T47D (cell line): ENCODE measurements at regions not wholly inside any gene's neighbourhood (a gene's known extent, or its start where the extent isn't known, plus 50 kb on each side); places are given as distances from the start of the nearest gene placed in this dataset.
A peak's percentile ranks its signal among the peaks of the same experiment; 100 is the strongest.

ENCODE experiments used
- DNase-seq, 2 experiments: peaks; one replicate each; pipeline versions ENCODE4 v3.0.0 to v3.0.0-alpha.2; 2011 to 2012; ENCODE audit warnings: low read depth in 1 of 2, low spot score in 1 of 2
- JUND ChIP-seq: IDR thresholded peaks from 2 replicates; pipeline ENCODE4 v1.6.1; 2012; ENCODE audit warnings: low read depth
- in situ Hi-C: cut with HindIII; loops from 2 replicates; pipeline ENCODE4 v1.10.0; 2016; ENCODE audit warnings: low sequenced_read_pairs, low pct_unique_long_range_greater_than_20kb

DNA sequence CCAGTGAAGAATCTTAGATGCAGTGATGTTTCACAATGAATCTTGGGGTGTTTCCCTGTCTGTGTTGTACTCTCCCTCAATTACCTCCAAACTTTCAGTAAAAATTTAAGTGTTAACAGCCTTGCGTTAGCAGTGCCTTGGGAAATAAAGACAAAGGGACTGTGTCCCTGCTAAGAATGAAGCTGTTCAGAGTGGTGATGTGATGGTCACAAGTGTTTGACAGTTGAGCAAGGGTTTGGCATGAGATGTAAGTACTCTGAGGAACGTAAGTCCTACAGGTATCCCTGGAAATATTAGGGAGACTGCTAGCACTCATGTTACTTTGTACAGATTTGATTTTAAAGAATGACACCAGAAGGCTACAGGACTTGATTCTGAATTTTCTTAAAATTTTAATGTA, 304.3 kb upstream of the DPH6 start:
- in situ Hi-C loops, result no loop called here
- DNase-seq, result no peak
- TF ChIP-seq JUND, result no peak

DNA sequence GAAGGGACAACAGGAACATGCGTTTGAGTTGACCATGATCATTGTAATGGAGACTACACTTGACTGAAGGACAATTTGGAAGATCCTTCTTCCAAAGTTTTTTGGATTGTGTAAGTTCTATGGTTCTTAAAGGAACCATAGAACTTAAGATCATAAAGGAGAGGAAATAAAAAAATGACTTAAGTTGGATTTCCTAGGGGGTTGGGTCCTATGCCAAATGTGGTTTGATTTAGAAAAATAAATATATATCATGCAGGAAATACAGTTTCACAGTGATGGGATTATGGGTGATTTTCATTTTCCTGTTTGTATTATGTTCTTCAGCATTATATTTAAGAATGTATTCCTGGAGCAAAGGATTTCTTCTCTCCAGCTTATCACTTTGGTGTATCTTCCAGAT, 305.5 kb upstream of the DPH6 start:
- in situ Hi-C loops, result no loop called here
- no peak for DNase-seq
- TF ChIP-seq JUND, result no peak

DNA sequence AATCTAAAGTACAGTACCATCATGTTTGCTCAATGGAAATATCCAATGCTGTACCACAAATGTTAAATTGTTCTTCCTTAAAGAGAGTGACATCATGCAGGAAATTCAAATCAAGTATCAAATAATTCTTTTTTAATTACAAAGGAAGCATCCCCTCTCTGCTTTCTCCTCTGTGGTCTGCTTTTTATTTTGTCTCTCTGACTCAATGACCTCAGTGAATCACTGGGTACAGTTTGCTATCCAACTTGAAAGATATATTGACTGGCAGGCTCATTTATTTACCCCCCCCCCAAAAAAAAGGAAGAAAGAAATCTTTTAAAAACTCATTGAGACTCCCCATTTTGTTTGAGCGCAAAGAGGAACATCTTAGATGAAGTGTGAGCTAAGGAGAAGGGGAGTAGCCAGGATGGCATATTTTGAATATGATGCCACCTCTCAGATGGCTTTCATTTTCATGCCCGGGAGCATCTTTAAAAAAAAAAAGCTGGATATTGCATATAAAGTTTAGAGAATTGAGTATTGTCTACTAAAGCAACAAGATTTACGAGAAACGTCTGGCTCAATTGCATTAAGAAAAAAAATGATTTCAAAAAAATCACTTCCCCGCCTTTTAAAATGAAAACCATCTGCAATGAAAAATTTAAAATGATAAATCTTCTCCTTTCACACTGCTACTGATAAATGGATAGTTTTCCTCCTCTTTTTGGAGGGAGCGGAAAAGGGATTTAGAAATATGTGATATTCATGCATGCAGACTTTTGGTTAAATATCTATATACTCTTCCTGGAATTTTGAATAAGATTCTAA, 307.1 kb upstream of the DPH6 start:
- TF ChIP-seq JUND, result no peak
- no peak for DNase-seq
- in situ Hi-C loops, result no loop called here

DNA sequence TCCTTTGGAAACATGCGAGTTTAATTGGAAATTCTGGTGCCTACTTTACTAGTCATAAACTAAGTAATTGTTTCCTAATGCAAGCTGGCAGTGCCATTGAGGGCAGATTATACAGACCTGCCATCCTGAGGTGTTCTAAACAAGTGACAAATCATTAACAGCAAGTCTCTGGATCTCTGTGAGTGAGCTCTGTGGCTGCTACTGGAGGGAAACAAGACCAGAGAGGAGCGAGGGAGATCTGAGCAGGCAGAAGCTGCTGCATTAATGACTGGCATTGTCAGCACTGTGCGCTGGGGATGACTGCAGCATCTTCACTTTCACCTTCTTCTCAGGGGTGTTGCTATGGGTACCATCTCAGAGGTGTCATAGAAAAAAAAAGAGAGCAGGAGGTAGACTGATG, 308.4 kb upstream of the DPH6 start:
- in situ Hi-C loops, result no loop called here
- TF ChIP-seq JUND, result no peak
- no peak for DNase-seq

DNA sequence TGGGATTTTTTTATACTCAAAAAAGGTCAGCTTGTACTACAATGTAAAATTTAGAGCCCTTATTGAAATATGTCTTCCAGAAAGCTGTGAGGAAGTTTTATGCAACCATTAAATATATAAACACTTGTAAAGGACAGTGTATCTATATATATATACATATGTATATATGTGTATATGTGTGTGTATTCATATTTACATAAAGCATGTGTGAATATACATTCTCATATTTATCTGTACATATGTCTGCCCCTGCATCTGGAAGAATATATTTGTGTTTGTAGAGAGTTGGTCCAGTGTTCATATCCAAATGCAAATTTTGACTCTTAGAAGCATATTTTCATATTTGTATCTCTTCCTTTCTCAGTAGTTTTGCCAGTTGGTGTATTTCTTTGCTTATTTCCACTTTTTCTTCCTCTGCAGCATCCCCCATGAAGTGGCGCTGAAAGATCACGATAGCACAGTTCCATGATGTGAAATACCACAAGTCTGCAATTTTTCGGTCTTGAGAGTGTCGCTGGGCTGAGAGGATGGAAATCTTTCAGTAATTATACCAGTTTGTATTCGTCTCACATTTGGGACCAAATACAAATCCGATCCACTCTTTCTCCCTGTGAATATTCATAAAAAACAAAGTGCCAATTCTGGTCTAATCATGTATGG, 311.7 kb upstream of the DPH6 start:
- in situ Hi-C loops, result no loop called here
- no peak for TF ChIP-seq JUND
- DNase-seq, result no peak

DNA sequence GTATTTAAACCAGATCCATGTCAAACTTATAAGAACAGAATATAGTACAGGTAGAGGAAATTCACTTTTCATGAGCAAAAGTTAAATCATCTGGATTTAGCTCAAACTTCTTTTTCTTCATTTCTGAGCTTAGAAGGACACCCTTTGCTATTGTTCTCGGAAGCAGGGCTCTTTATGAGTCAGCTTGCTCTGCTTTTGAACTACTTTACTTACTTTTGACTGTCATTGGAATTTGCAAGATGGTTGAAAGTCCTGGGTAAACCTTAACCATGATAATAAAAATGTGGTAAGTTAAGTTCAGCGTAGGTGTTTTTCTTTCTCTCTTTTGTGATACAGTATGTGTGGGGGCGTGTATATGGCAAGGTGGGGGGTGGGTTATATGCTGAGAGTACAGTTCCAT, 312.7 kb upstream of the DPH6 start:
- DNase-seq, result no peak

DNA sequence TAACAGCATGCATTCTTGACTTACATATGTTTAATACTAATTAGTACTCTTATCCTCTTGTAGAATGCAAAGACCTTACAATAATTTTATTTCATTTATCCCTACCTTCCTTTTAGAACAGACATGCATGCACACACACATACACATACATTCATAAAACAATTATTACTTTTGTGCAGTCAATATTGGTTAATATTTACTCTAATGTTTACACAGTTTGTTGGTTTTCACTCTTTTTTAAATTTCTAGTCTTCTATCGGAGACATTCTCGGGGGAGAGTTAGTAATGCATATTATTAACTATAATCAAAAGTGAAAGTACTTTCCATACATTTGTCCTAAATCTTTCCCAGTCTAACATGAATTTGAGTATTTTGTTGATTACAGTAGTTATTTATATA, 317.7 kb upstream of the DPH6 start:
- TF ChIP-seq JUND, result no peak
- in situ Hi-C loops, result no loop called here
- no peak for DNase-seq

More for the DNA sequence above, 312.7 kb upstream of the DPH6 start:
- in situ Hi-C loops, result no loop called here
- no peak for TF ChIP-seq JUND

DNA sequence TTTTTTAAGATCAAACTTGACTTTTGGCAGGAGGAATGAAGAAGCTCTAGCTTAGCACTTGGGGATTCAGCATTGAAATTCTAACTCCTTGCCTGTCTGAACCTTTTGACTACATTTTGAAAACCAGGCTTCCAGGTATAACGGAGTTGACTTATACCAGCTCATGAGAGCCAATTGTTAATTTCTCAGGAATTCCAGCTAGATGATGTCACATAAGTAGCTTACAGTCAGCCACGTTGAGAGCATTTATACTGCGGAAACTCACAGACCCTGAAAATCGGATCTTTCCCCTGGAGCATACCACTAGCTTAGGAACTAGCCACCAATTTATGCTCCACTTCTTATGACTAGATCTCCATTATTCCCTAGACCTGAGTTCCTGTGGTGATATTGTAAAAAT, 321.4 kb upstream of the DPH6 start:
- no peak for TF ChIP-seq JUND
- no peak for DNase-seq
- in situ Hi-C loops, result no loop called here

DNA sequence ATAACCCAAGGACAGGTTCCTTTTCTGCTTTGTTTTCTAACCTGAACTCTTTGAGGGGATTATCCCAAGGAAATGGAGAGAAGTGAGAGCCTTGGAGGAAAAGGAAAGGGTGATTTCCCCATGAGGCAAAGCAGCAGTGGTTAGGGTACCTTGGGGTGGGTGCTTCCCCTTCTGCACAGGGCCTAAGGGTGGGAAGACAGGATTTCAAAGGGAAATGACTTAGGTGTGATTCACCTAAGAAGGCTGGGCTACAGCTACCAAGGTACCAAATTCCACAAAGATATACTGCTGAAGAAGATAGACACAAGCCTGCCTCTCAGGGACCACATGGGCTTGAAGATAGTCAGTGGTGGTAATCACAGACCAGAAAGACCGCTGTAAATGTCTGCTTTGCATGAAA, 325.3 kb upstream of the DPH6 start:
- TF ChIP-seq JUND, result no peak
- in situ Hi-C loops, result no loop called here
- DNase-seq, result no peak

DNA sequence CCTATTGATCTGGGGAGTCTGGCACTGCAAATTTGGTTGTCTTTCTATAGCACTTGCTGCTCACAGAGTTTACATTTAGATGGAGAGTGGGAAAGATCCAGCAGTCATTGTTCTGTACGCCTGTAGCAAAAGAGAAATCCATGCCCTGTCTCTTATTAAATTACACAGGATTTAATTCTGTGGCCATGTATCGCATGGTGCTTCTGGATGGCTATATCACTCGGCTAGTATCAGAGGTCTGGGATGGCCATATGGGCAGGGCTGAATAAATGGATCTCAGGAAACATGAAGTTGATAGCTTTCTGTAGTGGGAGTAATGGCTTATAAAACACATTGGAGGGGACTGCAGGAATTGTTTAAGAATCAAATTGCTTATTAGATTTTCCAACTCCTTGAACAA, 325.8 kb upstream of the DPH6 start:
- in situ Hi-C loops, result no loop called here

DNA sequence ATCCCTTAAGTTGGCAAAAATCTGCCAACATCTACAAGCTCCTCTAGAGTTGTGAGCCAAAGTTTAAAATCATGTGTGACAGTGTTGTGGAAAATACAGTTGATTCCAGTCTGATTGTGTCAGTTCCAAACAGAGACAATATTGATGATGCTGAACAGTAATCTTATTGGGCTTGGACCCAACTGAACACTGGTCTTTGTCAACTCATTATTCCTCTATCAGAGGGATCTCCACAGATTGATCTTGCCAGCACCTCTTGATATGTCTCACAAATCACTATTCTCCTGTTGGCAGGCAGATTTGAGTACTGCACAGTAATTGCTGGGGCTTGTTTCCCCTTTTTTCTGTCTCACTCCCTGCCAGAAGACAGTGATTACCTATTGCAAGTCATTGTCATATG, 326.6 kb upstream of the DPH6 start:
- no peak for DNase-seq
- no peak for TF ChIP-seq JUND
- in situ Hi-C loops, result no loop called here

More for the DNA sequence above, 325.8 kb upstream of the DPH6 start:
- TF ChIP-seq JUND, result no peak
- no peak for DNase-seq

DNA sequence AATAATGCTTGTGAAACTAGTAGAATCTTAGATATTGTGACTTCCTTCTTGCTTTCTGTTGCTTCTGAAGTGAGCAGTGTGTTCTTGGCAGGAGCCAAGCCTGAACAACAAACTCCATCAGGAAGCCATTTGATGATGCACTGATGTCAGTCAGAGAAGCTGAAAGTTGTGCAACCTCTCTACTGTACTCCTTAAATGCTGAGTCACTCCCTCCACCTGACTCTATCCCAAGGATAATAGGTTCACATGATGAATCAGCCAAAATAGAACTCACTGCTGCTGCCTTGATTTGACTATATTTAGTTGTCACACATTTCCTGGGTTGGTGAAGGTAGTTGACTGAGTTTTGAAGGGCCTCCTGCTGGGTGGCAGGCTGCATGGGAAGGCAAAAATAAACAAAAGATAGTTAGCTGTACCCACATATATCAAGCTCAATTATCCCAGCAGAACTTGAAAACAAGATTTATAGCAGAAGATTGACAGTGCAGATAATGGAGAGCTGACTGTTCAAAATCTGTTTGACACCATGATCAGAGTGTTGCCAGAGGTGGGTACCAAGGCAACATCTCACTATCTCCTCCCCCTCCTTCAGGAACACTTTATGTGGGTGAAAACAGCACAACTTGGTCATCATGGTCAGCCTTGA, 328.4 kb upstream of the DPH6 start:
- TF ChIP-seq JUND, result no peak
- in situ Hi-C loops, result no loop called here
- DNase-seq, result peak in 1 of 2 experiments; percentile 25

DNA sequence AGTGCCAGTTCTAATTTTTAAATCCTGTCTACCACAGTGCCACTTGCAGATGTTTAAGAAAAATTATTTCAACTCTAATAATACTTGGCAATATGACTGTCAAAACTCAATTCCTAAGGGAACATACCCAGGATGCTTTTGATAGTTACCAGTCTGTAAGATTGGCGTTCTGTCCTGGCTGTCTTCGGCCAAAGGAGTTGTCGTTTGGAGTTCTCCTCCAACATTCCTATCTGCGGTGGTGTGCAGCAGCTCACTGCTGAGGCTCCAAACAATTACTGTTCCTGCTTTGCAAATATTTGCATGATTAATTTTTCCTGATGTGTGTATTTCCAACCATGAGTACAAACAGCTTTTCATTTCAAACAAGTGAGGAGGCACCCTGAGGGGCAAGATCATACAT, 330.8 kb upstream of the DPH6 start:
- DNase-seq, result no peak
- in situ Hi-C loops, result no loop called here
- no peak for TF ChIP-seq JUND

DNA sequence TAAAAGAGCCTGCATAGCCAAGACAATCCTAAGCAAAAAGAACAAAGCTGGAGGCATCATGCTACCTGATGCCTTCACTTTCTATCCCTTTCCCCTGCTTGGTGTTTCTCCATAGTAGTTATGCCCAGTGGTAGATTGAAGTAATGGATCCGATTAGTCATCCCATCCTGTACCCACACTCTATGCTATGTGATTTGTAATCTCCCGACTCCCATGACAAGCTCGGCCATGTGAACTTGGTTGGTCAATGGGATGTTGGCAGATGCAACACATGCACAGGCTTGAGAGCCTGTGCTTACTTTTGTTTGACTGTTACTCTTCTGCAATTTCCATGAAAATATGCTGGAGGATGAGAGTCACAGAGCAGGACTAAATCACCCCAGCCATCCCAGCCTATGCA, 334.9 kb upstream of the DPH6 start:
- no peak for DNase-seq
- in situ Hi-C loops, result no loop called here
- no peak for TF ChIP-seq JUND
